ENCODE measurements at regions not wholly inside any gene's neighbourhood (a gene's known extent, or its start where the extent isn't known, plus 50 kb on each side); places are given as distances from the start of the nearest gene placed in this dataset.

- TF ChIP-seq KDM1A (IDR thresholded peaks at IDR 0.05; ENCODE audit: borderline replicate concordance, low read length) (no peak), RAD21 (IDR thresholded peaks at IDR 0.05 in 1 of 2, conservative IDR thresholded peaks at IDR 0.05 in 1 of 2; ENCODE audit: low read depth in 2 of 2, low read length in 2 of 2) (no peak), EZH2 (IDR thresholded peaks at IDR 0.05; ENCODE audit: low read depth, low read length, severe bottlenecking) (no peak), SP1 (IDR thresholded peaks at IDR 0.05; ENCODE audit: low read depth, low read length) (no peak), POLR2A (IDR thresholded peaks at IDR 0.05; ENCODE audit: control extremely low read depth in 1 of 2, low read depth in 2 of 2, low read length in 2 of 2) (no peak), CTCF (IDR thresholded peaks at IDR 0.05; ENCODE audit: control extremely low read depth in 1 of 3, insufficient read depth in 1 of 3, low read depth in 1 of 3, low read length in 3 of 3) (no peak), SP4 (IDR thresholded peaks at IDR 0.05; ENCODE audit: low read length) (no peak), CBX5 (IDR thresholded peaks at IDR 0.05; ENCODE audit: low read depth, low read length) (no peak), ATF3 (IDR thresholded peaks at IDR 0.05; ENCODE audit: insufficient read depth, low read depth, low read length) (no peak), CREB1 (IDR thresholded peaks at IDR 0.05) (no peak), YY1 (IDR thresholded peaks at IDR 0.05; ENCODE audit: low read depth, low read length) (no peak), ZNF274 (IDR thresholded peaks at IDR 0.05; ENCODE audit: borderline replicate concordance, extremely low read depth, low read length) (no peak), SIN3A (conservative IDR thresholded peaks at IDR 0.05 in 1 of 2, IDR thresholded peaks at IDR 0.05 in 1 of 2; ENCODE audit: low read depth in 1 of 2, low read length in 2 of 2) (no peak), KDM5A (IDR thresholded peaks at IDR 0.05; ENCODE audit: low read length) (no peak)
Measured at GRCh38 chr7:68980011-68980410, 618.3 kb upstream of the AUTS2 start.

Measured in H1 (cell line).